ENCODE measurements at regions not wholly inside any gene's neighbourhood (a gene's known extent, or its start where the extent isn't known, plus 50 kb on each side); places are given as distances from the start of the nearest gene placed in this dataset.

- no peak for DNase-seq
These were observed 322.9 kb downstream of the MATN1 start for GRCh38 chr1:30400507-30400906.

- no peak for DNase-seq
These were observed 324.4 kb downstream of the MATN1 start for GRCh38 chr1:30399026-30399425.

DNA sequence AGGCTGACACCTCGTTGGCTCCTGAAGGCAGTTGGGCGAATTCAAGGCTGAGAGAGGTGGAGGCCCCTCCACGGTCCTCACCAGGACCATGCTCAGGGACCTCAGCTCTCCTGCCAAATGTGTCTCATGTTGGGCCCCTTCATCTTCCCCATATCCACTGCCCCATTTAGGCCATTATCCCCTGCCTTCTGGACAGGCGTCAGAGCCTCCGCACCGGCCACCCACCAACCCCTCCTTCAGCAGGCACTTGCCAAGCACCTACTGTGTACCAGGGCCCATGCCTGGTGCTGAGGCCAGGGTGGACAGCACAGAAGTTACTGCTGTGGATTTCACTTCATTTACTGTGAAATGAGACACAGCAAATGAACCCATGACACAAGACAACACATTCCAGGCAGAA is 325.8 kb downstream of the MATN1 start:
- DNase-seq, result no peak

GRCh38 chr1:30395631-30396030 is 327.8 kb downstream of the MATN1 start:
- no peak for DNase-seq

DNA sequence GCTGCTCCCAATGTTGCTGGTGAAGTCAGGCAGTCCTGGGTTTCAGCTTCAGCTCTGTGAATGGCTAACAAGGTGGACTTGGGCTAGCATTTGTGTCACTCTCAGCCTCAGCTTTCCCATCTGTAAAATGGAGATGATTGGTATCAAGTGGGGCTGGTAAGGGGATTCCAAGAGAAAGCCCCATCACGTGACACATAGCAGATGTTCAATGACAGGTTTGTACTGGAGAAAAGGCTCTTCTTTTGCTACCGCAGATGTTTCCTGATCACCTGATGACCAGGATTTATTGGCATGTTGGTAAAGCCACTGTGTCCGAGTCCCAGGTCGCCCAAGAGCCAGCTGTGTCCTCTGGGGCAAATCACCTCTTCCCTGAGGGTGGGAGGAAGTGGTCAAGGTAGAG is 335.0 kb downstream of the MATN1 start:
- no peak for DNase-seq

DNA sequence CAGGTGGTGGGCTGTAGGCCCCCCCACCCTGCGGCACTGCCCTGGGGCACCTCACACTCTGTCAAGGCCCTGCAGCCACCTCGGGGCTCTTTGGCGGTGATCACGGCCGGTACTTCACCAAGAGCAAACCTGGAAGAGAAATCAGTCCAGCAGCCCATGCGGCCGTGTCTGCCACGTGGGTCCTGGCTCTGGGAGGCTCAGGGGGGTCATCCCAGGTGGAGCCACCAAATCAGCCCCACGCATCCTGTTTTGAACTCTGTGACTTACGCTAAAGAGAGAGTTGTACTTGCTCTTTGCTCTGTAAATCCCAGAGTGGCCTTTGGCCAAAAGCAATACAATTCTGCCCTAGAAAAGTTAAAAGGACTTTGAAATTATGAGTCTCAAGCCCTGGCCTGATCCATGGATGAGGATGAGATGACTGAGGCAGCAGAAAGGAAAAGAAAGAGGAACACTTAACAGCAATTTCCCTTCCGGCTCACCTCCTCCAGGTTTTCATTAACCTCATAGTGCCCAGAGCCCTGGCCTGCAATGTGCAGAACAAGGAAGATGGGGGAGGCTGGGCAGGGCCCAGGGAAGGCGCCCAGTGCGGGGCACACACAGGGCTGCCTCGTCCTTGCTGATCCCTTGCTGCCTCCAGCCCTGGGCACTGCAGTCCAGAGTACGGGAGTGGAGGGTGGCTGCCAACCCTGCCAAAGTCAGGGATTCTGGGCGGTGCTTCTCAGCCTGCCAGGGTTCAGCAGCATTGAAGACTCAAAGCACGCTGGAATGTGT is 337.0 kb downstream of the MATN1 start:
- no peak for DNase-seq

DNA sequence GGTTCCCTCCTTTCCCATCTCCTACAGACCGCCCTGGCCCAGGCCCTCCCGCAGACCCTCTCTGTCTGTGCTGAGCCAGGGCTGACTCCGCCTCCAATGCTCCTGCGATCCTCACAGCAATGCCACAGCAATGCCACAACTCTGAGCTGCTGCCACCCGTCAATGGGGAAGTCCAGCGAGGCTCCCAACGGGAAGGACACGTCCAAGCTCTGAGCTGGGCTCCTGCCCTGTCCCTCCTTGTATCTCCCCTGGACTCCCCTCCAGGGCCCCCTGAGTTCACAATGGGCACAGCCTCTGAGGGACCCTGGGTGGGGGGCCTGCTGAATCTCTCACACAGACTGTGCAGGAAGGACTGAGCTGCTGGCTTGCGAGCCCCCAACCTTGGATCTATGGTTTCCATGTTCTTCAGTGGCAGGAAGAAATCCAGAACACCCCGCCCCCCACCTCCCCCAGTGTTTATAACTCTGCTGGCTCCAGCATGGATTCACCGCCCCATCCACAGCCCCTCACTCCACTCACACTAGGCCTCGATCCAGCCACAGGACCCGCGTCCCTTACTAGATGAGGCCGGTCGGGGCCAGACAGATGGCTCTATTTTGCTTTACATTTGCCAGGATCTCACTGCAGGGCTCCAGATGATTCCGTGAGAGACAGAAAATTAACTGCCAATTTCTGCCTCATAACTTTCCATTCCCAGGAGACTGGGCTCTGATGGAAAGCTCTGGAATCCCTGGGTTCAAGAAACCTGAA is 338.0 kb downstream of the MATN1 start:
- DNase-seq, result no peak

- DNase-seq, result no peak
These were observed 338.8 kb downstream of the MATN1 start for GRCh38 chr1:30384286-30385245.

GRCh38 chr1:30383221-30383711 is 340.1 kb downstream of the MATN1 start:
- no peak for DNase-seq

DNA sequence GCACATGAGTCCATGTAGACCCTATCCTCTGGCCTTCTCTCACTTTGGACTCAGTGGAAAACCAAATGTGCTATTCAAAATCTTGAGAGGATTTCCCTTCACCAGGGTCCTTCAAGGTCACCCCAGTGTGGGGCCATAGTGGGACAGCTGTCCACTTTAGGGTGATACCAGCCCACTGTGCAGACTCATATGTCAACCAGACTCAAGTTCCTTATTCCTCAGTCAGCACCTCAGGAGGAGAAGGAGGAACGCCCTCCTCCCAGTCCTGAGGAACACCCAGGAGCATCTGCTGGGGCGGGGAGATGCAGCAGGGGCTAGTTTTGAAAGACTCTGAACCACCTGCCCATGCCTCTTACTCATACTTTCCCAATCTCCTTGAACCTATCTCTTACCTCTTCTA is 340.9 kb downstream of the MATN1 start:
- no peak for DNase-seq

DNA sequence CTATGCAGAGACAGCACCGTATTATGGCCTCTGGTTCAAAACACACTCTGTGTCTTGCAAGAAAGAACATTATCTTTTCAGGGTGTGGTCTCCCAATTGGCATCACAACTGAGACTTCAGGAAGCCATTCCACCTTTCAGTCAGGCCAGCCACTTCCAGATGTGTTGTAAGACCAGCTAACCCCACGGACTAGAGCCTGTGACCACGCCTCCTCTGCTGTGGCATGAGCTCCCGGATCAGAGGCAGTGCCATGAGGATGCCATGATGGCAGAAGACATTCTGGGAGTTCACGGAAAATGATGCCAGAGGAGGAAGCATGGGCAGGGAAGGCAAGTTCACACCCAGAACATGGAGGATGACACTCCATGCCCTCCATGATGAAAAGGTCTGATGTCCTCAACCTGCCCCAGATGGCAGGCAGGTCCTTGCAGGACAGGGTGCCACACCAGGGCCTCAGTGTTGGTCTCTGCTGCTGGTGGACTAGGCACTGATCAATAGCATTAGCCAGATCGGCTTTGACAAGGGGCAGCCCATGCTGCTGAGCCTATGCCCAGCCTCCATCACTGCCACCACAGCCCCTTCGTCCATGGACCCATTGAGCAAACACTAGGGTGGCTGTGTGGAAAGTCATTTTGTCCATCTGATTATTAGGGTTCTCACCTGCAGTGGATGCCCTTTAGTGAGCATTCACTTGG is 341.6 kb downstream of the MATN1 start:
- DNase-seq, result no peak

- DNase-seq, result no peak
These were observed 342.1 kb downstream of the MATN1 start for GRCh38 chr1:30381266-30381665.

DNA sequence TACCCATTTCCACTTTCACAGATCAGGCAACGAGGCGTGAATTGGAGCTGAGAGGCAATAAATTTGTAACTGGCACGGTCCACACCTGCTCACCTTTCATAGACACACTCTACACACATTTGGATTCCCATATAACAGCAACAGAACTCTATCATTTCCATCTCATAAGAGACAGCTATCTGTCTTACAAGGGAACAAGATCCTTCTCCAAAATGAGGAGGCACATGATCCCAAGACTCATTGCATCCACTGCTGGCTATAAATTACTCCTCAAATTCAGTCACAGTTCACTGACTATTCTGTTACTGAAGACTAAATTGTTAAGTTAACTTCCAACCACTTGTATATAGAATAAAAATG is 342.8 kb downstream of the MATN1 start:
- no peak for DNase-seq

DNA sequence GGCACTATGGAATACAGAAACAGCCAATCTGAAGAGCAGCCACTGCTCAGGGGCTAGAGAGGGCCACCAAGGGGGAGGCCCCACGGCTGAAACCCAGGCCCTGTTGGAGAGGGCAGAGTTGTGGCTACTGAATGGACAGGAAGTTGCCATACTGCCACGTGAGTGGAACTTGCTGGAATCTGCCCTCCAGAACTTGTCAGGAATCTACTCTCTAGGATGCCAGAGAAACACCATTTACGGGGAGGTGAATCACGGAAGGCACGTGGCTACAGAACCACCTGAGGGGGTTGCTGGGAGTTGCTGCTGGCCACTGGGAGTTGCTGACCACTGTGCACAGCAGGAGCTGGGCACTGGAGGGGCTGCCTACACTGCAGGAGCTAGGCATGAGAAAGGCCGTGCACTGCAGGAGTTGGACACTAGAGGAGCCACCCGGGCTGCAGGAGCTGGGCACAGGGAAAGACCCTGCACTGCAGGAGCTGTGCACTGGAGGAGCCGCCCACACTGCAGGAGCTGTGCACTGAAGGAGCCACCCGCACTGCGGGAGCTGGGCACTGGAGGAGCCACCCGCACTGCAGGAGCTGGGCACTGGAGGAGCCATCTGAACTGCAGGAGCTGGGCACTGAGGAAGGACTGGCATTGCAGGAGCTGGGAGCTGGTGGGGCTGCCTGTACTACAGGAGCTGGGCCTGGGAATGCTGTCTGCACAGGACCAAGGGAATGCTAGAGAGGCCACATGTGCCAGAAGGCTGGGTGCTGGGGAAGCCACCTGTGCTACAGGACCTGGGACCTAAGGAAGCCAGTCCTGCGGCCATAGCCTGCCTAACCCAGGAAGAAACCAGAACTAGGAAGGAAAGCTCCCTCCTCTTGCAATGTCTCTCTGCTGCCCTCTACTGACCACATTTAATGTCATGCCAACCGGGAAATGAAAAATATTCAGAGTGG is 343.4 kb downstream of the MATN1 start:
- DNase-seq, result peak; percentile 54

GRCh38 chr1:30378991-30379581 is 344.3 kb downstream of the MATN1 start:
- no peak for DNase-seq

DNA sequence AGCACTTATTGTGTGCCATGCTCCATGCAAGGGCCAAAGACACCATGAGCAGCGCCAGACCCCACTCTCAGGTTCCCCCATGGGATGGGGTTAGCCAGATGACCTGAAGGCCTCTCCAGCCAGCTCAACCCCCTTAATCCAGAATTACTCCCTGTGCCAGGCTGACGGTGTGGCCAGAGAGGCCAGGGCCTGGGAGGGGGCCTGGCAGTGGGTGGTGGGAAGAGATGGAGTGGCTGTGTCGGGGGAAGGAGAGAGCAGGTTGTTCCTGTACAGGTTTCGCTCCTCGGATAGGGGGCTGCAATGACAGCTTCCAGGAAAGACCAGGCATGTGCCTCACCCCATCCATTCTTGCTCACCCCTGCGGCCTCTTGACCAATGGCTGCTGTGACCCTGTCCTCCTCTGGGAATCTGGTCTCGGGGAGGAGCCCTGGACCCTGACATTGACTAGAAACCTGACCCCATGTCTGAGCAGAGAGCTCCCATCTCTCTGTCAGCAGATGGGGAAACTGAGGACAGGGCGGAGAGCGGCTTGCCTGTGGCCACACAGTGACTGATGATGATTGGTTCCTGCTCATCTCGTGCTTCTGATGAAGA is 345.3 kb downstream of the MATN1 start:
- DNase-seq, result peak; percentile 26

GRCh38 chr1:30377230-30378002 is 346.0 kb downstream of the MATN1 start:
- peak; percentile 28 for DNase-seq

DNA sequence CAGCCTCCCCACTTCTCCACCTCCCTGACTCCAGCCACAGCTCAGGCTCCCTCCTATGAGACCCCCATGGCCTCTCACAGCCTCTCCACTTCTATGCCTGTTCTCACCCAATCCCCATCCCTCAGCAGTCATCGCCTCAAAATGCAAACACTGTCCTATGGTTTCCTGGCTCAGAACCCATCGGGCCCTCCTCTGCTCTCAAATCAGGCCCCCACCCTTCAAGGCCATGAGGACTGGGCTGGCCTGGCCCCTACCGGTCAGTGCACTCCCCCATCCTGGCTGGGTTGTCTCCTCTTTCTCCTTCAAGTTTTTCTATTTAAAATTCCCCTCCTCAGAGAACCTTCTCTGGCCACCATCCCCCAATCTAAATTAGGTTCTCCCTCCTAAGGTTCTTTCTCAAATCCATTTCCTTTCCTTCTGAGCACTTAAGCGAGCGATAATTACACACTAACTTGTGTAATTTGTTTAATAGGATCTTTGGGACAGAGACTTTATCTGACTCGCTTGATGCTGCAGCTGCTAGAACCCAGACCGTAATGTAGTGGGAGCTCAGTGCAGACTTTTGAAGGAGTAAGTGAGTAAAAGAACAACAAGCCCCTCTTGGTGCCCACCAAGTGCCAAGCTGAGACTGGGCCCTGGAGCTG is 347.2 kb downstream of the MATN1 start:
- DNase-seq, result no peak

- peak; percentile 15 for DNase-seq
These were observed 348.2 kb downstream of the MATN1 start for GRCh38 chr1:30375156-30375555.

Data from activated CD8-positive, alpha-beta memory T cell treated with anti-CD3 and anti-CD28 coated beads, Interleukin-2, amount 50 U/mL, for 48 hours (primary cell).